NB4 (cell line): ENCODE measurements at regions not wholly inside any gene's neighbourhood (a gene's known extent, or its start where the extent isn't known, plus 50 kb on each side); places are given as distances from the start of the nearest gene placed in this dataset.
A peak's percentile ranks its signal among the peaks of the same experiment; 100 is the strongest.

Experiments used
- DNase-seq: peaks from one replicate; pipeline ENCODE4 v3.0.0; 2010; ENCODE audit warnings: low read depth
- H3K4me3 ChIP-seq: one replicate; pipeline ENCODE4 v1.5.1; 2011; ENCODE audit warnings: mild to moderate bottlenecking, low read depth, low read length, moderate library complexity
- CTCF ChIP-seq: IDR thresholded peaks from one replicate; pipeline ENCODE4 v1.5.1; 2012; ENCODE audit warnings: low read depth, low read length
- MAX ChIP-seq: IDR thresholded peaks from 2 replicates; pipeline ENCODE4 v1.6.1; 2011; ENCODE audit warnings: low read depth, low read length
- MYC ChIP-seq: IDR thresholded peaks from 2 replicates; pipeline ENCODE4 v1.6.1; 2011; ENCODE audit warnings: low read depth, low read length
- POLR2A ChIP-seq: IDR thresholded peaks from 2 replicates; pipeline ENCODE4 v1.6.1; 2011; ENCODE audit warnings: mild to moderate bottlenecking; ENCODE audit not compliant: insufficient read length; ENCODE audit errors: extremely low read depth

GRCh38 chr21:43345046-43345745 is 81.7 kb downstream of the SIK1 start:
- no peak for DNase-seq
- no peak overlapping the region for H3K4me3 ChIP-seq
- TF ChIP-seq CTCF (no peak), POLR2A (no peak), MYC (no peak), MAX (no peak)

GRCh38 chr21:43343992-43344886 is 82.7 kb downstream of the SIK1 start:
- TF ChIP-seq POLR2A (no peak), MAX (no peak), CTCF (no peak), MYC (no peak)
- H3K4me3 ChIP-seq = no peak overlapping the region
- no peak for DNase-seq

- H3K4me3 ChIP-seq = no peak overlapping the region
- no peak for DNase-seq
- TF ChIP-seq MYC (no peak), MAX (no peak), POLR2A (no peak), CTCF (no peak)
These were observed 83.6 kb downstream of the SIK1 start for GRCh38 chr21:43343095-43343991.

GRCh38 chr21:43342301-43342881 is 84.5 kb downstream of the SIK1 start:
- no peak for DNase-seq
- TF ChIP-seq MYC (no peak), MAX (peak; percentile 10; the same call in 1 of the 2 replicates)
- H3K4me3 ChIP-seq = no peak overlapping the region

- H3K4me3 ChIP-seq = no peak overlapping the region
- DNase-seq = no peak
- no peak for TF ChIP-seq MAX
- TF ChIP-seq MYC = no peak
- TF ChIP-seq POLR2A = no peak
- no peak for TF ChIP-seq CTCF
These were observed 85.4 kb downstream of the SIK1 start for GRCh38 chr21:43341378-43342161.
